ENCODE measurements at regions not wholly inside any gene's neighbourhood (a gene's known extent, or its start where the extent isn't known, plus 50 kb on each side); places are given as distances from the start of the nearest gene placed in this dataset.

DNA sequence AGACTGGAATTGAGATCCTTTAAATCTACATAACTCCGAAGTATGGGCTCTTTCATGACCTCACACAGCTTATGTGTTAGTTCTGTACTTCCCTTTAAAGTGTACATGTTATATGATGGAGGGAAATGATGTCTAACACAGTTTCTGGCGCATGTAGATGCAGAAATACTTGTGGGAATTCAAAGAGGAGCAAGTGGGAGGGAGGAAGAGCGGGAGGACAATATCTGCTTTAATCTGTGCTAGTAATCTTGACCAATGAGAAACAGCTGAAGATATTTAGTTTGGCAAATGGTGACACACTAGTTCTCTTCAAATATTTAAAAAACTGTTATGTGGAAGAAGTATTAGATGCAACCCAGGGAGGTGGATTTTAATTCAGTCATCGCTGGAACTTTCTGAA, 62.9 kb upstream of the PLEKHG1 start:
- no peak for DNase-seq (ENCODE audit: low read depth in 4 of 4, low spot score in 2 of 4)

DNA sequence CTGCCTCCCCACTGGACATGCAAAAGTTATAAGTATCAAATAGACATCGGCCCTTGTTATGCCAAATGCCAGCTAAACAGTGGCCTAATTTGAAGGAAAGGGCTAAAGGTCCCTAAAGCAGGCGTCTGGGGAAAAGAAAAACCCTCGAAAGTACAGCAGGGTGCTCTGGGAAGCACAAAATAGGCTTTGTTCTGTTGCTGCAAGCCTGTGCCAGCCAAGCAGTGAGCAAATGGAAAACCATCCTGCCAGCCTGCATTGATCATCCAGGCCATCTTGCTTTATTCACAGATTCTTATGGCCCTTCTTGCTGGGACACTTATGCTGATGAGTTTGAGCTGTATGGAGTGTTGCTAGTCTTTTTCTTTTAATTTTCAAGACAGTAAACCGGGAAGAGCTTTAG, 62.2 kb upstream of the PLEKHG1 start:
- DNase-seq (ENCODE audit: low read depth in 4 of 4, low spot score in 2 of 4): no peak

DNA sequence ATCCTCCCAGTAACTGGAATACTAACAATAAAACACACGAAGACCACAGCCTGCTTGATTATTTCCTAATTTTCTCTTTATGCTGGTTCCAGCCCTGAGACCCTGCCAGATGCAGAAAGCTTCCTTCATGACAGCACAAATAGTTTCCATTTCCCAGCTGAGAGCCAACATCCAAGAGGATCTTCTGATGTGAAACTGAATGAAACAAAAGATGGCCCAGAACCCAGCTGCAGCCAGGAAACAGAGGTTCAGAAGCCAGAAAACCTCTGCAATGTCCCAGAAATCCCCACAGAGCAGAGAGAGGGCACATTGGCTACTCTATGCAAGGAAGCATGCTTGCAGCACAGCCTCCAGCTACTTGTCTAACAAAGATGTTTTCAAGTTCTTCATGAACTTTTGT, 61.8 kb upstream of the PLEKHG1 start:
- no peak for DNase-seq (ENCODE audit: low read depth in 4 of 4, low spot score in 2 of 4)

DNA sequence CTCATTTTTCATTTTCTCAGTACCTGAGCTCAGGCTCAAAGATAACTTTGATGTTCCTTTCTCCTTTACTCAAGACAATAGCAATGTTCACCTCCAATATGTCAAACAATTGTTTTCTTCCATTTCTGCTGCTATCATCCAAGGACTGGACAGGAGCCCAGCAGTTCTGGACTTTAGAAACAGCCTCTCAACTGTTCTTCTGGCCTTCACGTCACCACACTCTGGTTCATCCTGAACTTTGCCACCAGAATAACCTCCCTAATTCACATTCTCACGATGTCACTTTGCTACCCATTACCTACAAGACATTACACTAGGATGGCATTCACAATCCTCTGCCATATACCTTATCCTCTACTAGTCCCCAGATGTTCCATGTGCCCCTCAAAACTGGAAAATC, 60.6 kb upstream of the PLEKHG1 start:
- no peak for DNase-seq (ENCODE audit: low read depth in 4 of 4, low spot score in 2 of 4)

DNA sequence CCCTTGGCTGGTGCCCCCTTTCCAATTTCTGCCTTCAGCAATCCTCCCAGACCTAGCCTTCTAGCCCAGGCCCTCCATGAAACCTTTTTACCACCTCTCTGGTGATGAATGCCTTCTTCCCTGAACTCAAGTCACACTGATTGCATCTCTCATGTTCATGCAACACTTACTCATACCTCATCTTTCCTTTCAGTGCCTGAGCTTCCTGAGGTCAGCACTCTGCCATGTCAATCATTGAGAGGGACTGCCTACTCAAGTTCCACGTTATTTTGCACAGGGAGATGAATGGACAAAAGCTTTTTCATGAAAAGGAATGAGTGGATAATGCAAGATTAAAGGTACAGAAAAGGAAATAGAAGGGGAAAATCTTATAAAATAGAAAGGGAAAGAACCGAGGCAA, 60.1 kb upstream of the PLEKHG1 start:
- DNase-seq (ENCODE audit: low read depth in 4 of 4, low spot score in 2 of 4): no peak

DNA sequence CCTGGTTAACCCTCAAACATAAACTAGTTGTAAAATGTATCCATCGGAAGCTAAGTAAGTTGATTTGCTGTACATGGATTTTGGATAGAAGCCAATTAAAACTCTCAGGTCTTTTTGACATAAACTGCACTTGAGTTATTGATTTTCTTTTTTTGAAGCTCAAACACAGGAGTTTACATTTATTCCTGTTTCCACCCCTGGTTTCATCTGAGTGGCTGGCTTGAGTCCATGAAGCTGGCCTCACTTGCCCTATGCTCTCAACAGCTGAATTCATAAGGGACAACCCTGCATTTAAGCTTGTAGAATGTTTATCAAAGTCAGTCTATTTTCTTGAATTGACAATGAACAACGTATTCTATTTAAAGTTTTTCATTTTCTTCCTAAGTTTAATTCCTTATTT, 58.1 kb upstream of the PLEKHG1 start:
- DNase-seq (ENCODE audit: low read depth in 4 of 4, low spot score in 2 of 4): no peak

DNA sequence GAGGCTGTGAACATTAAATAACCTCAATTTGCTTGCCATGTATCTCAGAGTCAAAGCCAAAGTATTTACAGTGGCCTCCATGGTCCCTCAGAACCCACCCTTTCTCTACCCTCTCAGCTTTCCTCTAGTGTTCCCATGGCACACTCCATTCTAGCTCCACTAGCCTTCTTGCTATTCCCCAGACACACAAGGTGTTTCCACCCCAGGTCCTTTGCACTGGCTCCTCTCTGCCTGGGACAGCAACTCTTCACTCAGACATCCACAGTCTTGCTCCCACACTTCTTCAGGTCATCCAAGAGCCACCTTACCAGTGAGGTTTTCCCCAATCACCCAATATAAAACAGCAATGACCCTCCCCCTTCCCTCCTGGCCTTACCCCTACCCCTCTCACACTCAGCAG, 56.5 kb upstream of the PLEKHG1 start:
- no peak for DNase-seq (ENCODE audit: low read depth in 4 of 4, low spot score in 2 of 4)

DNA sequence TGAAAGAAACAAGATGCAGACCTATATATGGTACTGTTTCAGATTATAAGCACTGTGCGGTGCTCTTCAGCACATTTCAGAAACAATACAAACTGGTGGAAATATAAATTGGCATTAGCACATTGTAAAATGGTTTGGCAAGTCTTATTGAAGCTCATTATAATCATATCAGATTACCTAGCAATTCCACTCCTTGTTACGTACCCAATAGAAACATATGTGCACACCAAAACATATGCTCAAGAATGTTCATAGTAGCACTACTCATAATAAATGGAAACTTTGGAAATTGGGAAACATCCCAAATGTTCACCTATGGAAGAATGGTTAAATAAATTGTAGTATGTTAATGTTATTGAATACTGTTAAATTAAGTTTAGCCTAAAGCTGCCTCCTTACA, 54.9 kb upstream of the PLEKHG1 start:
- DNase-seq (ENCODE audit: low read depth in 4 of 4, low spot score in 2 of 4): no peak

DNA sequence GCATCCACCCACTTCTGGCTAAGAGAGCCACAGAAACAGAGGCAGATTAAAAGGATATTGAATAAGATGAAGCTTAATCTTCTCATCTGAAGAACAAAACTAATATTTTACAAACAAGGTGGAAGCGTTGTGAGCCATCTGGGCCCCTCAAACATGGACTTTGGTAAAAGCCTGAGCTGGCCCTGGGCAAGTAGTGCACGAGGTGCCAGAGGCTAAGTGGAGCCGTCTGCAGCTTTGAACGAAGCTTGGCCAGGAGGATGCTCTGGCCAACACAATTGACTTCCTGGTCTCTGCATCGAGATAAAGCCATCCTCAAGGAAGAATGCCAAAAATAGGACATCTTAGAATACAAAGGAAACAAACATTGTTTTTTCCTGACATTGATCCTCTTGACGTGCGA, 53.2 kb upstream of the PLEKHG1 start:
- DNase-seq (ENCODE audit: low read depth in 4 of 4, low spot score in 2 of 4): no peak

DNA sequence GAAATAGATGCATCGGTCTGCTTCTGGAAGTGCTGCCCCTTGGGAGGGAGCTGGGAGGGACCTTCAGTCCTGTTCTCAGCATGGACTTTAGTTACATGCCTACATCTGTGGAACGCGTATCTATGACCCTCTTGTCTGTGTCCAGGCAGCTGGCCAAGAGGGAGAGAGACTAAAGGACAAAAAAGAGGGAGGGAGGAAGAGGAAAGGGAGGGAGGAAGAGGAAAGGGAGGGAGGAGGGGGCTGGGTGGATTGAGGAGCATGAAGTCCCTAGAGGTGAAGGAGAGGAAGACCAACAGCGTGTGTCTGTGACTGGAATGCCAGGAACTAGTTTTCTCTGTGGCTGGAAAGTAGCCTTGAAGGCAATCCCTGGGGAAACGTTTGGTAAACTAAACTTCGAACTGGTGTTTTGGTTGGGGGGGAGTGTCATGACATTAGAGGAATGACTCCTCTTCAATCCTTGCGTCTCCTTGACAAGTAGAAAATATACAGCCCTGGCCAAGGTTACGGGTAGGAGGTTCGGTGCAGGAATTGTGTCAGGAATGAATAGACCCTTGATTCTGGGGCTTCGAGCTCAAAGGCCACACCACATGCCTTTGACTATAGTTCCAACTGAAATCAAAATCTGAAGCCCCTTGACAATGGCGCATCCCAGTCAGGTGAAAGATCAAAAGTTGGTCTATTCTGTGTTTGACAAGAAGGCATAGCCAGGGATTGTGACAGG, 52.0 kb upstream of the PLEKHG1 start:
- no peak for DNase-seq (ENCODE audit: low read depth in 4 of 4, low spot score in 2 of 4)

DNA sequence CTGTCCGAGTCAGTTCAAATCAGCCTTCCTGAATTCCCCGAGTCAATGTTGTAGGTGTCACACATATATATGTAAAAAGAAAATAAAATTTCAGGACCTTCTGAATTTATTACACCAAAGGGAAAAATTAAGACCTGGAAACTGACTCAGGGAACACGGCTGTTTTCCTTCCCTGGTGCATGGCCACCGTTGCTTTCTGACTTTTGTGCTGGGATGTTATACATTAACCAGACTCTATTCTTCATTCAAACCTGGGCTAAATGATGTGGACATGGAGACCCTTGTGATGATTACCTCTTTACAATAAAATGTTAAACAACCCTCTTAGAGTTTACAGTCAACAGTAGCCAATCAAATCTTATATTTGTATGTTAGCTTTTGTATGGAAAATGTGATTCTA, 51.4 kb upstream of the PLEKHG1 start:
- DNase-seq (ENCODE audit: low read depth in 4 of 4, low spot score in 2 of 4): no peak

DNA sequence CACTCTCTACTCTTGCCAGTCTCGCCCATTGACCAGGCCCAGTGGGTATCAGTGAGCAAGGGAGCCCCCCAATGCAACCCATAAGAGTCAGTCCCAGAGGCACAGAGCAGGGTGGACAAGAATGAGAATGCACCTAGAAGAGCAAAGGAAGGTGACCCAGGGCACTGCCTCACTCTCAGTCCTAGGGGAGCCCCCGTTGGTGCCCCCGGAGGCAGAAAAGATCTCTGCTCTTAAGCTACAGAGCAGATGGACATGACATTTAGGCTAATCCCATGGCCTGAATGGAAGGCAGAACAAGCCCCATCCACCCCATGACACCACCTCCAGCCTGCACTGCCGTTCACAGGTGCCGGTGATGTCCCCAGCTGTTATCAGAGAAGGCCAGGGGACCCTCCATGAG, 50.7 kb upstream of the PLEKHG1 start:
- DNase-seq (ENCODE audit: low read depth in 4 of 4, low spot score in 2 of 4): no peak

DNA sequence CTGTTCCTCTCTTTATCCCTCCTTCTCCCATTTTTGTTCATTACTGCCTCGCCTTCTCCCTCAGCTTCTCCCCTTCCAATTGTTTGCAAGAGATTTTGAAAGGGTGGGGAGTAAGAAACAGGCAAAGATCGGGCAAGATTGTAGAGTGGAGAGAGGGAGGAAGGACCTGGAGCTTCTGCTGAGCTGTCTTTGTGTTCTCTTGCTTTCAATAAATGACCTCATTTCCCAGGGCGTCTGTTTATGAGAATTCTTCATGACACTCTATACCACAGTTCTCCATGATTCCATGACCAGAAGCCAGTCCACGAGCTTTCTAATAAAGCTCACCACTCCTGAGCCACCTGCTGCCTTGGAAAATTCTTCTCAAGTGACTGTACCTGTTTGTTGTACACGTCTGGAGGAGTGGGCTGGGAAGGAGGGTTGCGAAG, 50.0 kb upstream of the PLEKHG1 start:
- no peak for DNase-seq (ENCODE audit: low read depth in 4 of 4, low spot score in 2 of 4)

Measured in left renal cortex interstitium (tissue), 4 donors.